NCI-H82 treated with DMSO at 0.1 percent for 48 hours (cell line): ENCODE measurements at regions not wholly inside any gene's neighbourhood (a gene's known extent, or its start where the extent isn't known, plus 50 kb on each side); places are given as distances from the start of the nearest gene placed in this dataset.
A peak's percentile ranks its signal among the peaks of the same experiment; 100 is the strongest.

Experiments used
- DNase-seq: peaks from one replicate; lab custom pipeline; 2025; ENCODE audit not compliant: unreplicated experiment; lab: John Stamatoyannopoulos, UW

- no peak for DNase-seq
These were observed 507.8 kb downstream of the EPHA4 start for GRCh38 chr2:221064058-221064854.

GRCh38 chr2:221064880-221065279, 507.2 kb downstream of the EPHA4 start:
- no peak for DNase-seq

GRCh38 chr2:221068123-221068522, 504.0 kb downstream of the EPHA4 start:
- DNase-seq = no peak

DNA sequence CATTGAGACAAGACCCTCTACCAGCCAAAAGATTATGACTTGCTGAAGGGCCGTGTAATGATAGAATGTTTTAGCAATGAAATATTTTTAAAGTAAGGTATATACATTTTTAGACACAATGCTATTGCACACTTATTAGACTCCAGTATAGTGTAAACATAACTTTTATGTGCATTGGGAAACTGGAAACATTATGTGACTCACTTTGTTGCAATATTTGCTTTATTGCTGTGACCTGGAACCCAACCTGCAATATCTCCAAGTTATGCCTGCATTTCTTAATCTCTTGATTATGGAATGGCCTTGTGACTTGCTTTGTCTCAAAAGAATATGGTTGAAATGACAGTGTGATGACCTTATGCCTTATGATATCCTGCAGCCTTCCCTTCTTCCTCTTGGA, 502.0 kb downstream of the EPHA4 start:
- DNase-seq = no peak

DNA sequence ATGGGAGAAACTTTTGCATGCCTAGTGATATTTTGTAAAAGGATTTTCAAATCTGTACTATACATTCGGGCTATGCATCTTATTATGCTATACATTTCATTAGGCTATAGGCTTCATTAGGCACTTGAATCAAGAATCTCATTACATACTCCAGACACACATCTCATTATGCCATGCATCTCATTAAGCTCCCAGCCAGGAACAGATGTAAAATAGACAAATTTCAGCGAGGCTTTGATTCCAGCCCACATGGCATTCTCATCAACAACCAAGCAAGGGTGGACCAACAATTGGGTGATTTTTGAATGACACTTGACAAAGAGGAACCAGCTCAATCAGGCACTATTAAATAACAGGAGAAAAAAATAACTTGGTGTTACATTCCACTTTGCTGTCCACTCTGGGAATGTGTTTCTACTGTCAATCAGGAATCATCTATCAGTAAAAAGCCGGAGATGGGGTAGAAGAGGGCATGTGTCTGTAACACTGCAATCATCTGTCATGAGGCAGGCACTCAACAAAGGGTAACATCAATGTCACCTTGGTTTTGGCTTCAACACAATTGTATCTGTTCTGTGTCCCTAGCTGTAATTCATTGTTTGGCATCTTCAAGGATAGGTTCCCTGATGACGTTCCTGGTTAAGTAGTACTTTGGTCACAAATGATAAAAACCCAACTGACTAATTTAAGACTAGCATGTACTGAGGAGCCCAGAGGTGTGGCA, 498.6 kb downstream of the EPHA4 start:
- no peak for DNase-seq

GRCh38 chr2:221074238-221074637, 497.9 kb downstream of the EPHA4 start:
- DNase-seq = no peak

DNA sequence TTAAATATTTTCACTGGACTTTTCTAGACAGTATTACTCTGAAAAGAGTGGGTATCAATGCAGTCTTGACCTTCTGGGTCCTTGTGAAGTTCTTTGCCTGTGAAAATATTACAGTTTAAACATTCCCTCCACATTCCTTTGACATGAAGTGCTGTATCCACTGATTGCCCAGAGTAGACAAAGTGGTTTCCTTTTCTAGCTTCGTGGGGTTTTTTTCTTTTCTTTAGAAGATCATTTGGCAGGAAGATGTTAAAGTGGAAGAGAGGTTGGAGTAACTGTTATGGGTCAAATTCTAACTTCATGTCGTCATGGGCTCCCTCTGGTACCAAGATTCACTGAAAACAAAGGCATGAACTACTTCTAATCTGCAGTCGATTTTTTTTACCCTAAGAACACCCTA, 496.9 kb downstream of the EPHA4 start:
- DNase-seq = no peak

DNA sequence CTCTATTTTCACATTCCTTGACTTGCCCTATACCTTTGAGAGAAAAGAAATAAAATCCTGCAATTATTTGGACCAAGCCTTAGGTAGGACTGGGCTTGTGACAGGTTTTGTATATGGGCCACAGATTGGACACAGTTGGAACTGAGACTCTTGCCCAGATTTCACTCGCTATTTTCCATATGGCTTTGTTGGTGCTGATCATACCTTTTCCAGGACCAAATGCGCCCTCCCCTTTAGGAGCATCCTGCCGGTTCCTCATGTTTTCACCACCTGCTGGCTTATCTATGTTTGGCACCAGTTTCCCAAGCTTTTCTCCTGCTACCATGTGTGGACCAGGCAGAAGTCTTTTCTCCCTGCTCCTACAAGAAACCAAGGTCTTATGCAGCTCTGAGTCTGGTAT, 494.9 kb downstream of the EPHA4 start:
- DNase-seq = no peak

- DNase-seq = no peak
These were observed 494.3 kb downstream of the EPHA4 start for GRCh38 chr2:221077799-221078198.

DNA sequence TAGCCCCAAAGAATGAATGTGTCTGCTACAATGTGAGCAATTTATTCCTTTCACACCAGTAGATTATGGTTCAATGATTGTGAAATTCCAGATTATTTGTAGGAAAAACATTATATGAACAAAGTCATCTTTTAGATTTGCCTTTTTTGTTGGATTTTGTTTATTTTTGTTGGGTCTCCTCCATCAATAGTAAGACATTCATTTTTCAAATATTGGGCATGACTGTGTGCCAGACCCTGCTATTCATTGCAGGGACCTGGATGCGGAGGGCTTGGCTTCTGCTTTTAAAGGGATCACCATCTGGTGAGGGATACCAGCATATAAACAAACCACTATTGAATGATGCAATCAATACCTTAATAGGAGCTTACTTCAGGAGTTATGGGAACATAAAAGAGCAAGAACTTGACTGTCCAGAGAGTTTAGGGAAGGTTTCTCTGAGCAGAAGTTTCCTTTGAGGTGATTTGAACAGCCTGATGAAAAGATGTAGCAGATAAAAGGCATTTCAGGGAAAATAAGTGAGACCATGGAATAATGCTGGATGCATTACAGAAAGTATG, 486.7 kb downstream of the EPHA4 start:
- DNase-seq = peak; percentile 48

DNA sequence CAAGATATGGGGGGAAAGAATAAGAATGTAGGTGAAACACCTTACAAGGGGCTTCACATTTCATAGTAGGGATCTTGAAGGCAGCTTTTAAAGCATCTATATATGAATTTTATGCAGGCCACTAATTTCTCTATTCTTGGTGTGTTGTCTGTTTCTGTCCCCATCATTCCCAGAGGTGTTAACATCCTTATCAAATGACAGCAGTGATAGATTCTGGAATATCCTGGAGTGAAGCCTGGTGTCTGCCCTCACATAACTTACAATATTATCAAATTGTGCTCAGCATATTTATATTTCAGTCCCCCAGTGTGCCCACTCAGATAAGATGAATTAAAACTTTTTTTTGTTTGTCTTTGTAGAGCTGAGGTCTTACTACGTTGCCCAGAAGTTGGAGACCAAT, 486.2 kb downstream of the EPHA4 start:
- DNase-seq = no peak

DNA sequence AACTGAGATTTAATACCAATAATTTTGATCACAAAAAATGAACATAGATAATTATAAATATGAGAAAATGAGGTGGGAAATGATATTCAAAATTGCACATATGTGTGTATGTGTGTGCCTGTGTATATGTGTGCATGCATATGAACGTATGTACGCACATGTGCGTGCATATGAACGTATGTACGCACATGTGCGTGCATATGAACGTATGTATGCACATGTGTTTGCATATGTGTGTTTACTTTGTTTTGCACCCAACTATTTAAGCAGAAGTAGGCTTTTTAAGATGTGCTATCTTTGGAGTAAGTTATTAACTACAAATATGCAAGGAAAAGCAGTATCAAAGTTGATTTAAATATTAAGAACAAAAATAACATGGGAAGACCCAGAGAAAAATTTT, 484.3 kb downstream of the EPHA4 start:
- DNase-seq = no peak

GRCh38 chr2:221088506-221088905, 483.6 kb downstream of the EPHA4 start:
- DNase-seq = no peak

- DNase-seq = no peak
These were observed 476.7 kb downstream of the EPHA4 start for GRCh38 chr2:221095356-221095755.

GRCh38 chr2:221096706-221097567, 475.2 kb downstream of the EPHA4 start:
- DNase-seq = no peak

DNA sequence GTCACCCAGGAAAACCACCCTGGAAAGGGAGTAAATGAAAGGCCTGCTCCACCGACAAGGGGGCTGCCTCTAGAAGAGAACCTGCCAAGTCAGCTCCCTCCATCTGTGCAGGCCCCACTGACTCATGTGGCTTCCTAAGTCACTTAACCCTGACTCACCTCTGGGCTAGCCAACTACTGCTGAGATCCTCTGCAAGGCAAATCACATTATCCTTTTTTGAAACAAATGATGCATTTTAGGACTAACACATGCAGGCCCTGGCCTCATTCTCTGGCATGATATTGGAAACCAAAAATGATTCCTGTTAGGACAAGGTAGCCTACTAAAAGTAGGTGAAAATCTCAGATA, 474.6 kb downstream of the EPHA4 start:
- no peak for DNase-seq

- DNase-seq = no peak
These were observed 474.2 kb downstream of the EPHA4 start for GRCh38 chr2:221097949-221098348.

DNA sequence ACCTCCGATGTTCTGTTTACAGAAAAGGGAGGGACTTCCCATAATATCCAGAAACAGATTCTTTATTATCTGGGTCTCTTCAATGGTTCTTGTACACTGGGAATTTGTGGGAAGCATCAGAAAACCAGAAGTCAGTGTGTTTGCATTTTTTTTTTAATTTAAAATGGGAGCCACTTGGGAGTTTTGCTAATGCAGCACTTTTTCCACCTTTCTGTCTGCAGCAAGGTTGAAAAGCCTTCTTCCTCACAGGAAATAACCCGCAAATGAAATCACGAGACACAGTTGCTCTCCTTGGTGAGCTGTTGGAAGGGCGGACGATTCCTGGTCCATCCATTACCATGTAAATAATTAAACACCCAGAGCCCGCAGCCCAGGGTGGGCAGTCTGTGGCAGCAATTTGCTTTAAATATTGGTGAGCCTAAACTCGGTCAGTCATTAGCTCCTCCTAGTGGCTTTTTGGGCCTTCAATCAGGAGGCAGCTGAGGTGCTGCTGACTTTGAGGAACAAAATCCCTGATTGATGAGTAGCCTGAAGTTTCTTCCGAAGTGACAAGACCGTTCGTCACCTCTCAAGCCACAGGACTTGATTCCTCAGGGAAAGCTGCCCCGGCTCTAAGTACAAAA, 471.5 kb downstream of the EPHA4 start:
- DNase-seq = peak; percentile 14

DNA sequence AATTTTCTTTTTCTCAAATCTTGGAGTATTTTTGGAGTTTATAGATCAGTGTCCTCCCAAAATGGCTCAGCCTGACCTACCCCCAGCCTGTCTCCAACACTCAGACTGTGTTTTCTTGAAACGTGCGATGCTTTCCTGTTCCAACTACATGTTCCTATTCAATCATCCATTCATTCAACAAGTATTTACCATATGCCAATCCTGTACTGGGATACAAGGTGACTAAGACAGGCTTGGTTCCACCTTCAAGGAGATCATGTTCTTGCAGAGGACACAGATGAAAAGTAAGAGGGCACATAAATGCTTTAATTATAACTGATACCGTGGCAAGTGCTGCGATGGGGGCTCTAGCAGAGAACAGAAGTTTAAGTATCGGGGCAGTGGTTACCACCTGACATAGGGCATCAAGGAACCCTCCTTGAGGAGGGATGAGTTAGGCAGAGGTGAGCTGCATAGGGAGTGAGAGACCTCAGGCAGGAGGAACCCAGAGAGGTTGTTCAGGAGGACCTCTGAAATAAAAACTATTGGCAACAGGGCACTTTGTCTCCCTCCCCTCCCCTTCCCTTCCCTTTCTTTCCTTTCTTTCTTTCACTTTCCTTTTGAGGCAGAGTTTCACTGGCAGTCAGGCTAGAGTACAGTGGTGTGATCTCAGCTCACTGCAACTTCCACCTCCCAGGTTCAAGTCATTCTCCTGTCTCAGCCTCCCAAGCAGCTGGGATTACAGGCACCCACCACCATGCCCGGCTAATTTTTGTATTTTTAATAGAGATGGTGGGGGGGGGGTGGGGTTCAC, 469.0 kb downstream of the EPHA4 start:
- no peak for DNase-seq

DNA sequence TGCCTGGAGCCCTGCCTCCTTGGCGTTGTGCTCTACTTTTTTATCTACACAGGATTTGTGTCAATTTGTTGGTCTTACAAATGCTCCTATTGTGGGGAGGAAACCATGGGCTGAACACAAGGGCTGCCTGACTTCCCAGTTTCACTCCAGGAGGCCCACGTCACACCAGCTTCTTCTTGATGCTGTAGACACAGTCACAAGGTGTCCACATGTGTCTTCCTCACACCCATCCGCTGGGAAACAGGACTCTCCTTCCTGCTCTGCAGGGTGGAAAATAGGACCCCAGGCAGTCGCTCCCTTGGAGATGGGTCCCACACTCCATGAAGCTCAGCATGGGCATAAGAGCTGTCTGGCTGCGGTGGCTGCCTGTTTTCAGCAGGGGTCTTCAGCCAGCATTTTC, 468.2 kb downstream of the EPHA4 start:
- DNase-seq = no peak
